ENCODE measurements at regions not wholly inside any gene's neighbourhood (a gene's known extent, or its start where the extent isn't known, plus 50 kb on each side); places are given as distances from the start of the nearest gene placed in this dataset.

DNA sequence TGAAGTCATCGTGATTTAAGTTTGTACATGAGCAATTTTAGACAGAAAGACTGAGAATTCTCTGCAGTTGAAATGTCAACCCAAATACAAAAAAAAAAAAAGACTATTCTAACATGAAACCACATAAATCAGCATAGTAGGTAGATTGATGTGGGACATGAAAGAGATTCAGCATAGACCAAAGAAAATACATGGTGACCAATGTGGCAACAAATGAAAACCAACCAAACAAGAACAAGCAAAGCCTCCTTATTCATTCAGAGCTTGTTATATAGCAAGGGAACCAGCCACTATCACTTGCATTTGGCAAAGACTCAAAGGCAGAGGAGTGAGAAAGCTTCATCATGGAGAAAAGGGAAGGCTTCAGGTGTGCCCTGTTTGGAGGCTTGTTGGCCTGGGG, 144.4 kb upstream of the TMPO start:
- TF ChIP-seq FOXA3 (CRISPR knock-in tag; conservative IDR thresholded peaks at IDR 0.05 in 1 of 2, IDR thresholded peaks at IDR 0.05 in 1 of 2) (no peak), TAF1 (IDR thresholded peaks at IDR 0.05; ENCODE audit: control insufficient read depth, extremely low read depth, insufficient read depth, low read length, severe bottlenecking) (no peak), POLR2A (conservative IDR thresholded peaks at IDR 0.05) (no peak), MAX (CRISPR knock-in tag; IDR thresholded peaks at IDR 0.05) (no peak), TAF7 (tag; IDR thresholded peaks at IDR 0.05) (no peak), JUNB (CRISPR knock-in tag; conservative IDR thresholded peaks at IDR 0.05) (no peak), SMAD3 (CRISPR knock-in tag; conservative IDR thresholded peaks at IDR 0.05) (no peak), CHCHD3 (CRISPR knock-in tag; IDR thresholded peaks at IDR 0.05) (no peak), RBM15 (IDR thresholded peaks at IDR 0.05; ENCODE audit: insufficient read depth, low read length) (no peak)
- TF ChIP-seq, protein P1, sequence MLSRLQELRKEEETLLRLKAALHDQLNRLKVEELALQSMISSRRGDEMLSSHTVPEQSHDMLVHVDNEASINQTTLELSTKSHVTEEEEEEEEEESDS (CRISPR knock-in tag; IDR thresholded peaks at IDR 0.05), result no peak
- TF ChIP-seq, protein P2, sequence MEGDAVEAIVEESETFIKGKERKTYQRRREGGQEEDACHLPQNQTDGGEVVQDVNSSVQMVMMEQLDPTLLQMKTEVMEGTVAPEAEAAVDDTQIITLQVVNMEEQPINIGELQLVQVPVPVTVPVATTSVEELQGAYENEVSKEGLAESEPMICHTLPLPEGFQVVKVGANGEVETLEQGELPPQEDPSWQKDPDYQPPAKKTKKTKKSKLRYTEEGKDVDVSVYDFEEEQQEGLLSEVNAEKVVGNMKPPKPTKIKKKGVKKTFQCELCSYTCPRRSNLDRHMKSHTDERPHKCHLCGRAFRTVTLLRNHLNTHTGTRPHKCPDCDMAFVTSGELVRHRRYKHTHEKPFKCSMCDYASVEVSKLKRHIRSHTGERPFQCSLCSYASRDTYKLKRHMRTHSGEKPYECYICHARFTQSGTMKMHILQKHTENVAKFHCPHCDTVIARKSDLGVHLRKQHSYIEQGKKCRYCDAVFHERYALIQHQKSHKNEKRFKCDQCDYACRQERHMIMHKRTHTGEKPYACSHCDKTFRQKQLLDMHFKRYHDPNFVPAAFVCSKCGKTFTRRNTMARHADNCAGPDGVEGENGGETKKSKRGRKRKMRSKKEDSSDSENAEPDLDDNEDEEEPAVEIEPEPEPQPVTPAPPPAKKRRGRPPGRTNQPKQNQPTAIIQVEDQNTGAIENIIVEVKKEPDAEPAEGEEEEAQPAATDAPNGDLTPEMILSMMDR (IDR thresholded peaks at IDR 0.05 in 2 of 3, conservative IDR thresholded peaks at IDR 0.05 in 1 of 3; ENCODE audit: insufficient read depth in 2 of 3, low read depth in 1 of 3, low read length in 3 of 3), result no peak

All from K562 (cell line).